ENCODE measurements at regions not wholly inside any gene's neighbourhood (a gene's known extent, or its start where the extent isn't known, plus 50 kb on each side); places are given as distances from the start of the nearest gene placed in this dataset.
A peak's percentile ranks its signal among the peaks of the same experiment; 100 is the strongest.

DNA sequence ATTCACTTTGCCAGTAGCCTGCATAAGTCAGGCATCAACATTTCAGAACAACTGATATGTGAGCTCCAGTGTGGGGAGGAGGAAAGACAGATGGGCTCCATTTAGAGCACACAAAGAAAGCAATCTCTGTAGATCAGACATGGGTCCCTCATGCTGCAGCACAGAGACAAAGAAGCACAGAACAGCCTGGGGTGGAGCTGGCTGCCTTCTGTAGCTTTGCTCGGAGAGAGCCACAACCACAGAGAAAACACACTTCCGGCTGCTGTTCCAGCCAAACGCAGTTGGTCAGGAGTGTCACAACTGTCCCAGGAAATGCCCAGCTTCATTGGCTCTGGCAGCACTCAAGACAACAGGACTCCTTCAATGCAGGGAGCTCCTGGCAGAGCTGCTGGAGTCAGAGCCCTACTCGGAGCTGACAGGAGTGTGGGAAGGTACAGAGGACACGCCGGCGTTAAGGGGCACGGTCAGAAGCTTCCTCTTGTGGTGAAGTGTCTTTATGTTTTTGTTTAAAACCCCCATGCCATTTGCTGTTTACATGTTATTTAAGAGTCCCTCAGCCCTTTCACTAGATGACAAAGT, 494.4 kb downstream of the TCERG1L start:
- no peak for DNase-seq (ENCODE audit: low spot score)

GRCh38 chr10:130817674-130818073, 493.8 kb downstream of the TCERG1L start:
- no peak for DNase-seq (ENCODE audit: low spot score)

- no peak for DNase-seq (ENCODE audit: low spot score)
Observed at GRCh38 chr10:130820880-130821482, 490.5 kb downstream of the TCERG1L start.

DNA sequence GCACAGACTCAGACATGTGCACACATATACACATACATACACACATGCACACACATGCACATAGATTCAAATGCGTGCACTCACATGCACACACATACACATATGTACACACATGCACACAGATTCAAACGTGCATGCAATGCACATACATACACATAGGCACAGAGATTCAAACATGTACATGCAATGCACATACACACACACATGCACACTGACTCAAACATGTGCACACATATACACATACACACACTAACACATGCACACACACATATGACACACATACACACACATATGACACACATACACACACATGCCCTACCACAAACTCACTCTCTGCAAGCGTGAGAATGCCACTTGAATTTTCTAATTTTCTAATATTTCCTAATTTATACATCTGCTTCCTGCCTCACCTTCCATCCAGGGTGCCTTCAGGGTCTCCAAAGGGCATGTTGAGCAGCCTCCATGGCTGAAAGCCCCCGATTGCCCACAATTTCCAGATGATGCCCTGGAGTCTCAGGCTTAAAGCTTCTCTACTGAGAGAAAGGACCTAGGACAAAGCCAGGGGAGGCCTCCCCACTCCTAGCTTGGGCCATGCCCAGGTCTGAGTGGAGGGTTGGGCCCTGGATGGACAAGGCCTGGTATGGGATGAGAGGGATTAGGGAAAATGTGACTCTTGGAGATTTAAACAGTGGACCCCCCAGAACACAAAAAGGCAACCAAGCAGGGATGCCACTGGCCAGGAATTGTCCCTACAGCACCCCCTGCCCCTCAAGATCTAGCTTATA, 487.1 kb downstream of the TCERG1L start:
- DNase-seq (ENCODE audit: low spot score), result no peak

- no peak for DNase-seq (ENCODE audit: low spot score)
Observed at GRCh38 chr10:130833596-130833995, 477.9 kb downstream of the TCERG1L start.

- DNase-seq (ENCODE audit: low spot score), result no peak
Observed at GRCh38 chr10:130834170-130834569, 477.4 kb downstream of the TCERG1L start.

DNA sequence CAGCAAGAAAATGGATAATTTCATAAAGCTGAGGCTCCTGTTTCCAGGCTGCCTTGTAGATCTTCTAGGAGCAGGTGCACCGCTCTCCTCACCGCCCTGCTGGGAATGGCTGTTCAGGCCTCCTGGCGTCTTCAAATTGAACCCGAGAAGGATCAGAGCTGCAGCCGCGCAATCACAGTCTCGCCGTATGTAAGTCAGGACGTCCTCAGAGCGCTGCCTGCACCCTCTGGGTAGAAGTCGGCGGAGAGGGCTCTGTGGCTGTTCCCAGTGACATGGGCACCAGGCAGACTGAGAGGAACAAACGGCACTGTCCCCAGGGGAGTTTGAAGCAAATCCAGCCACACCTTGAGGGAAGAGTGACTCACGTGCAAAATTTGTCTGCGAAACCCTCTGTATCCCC, 476.9 kb downstream of the TCERG1L start:
- DNase-seq (ENCODE audit: low spot score), result no peak

DNA sequence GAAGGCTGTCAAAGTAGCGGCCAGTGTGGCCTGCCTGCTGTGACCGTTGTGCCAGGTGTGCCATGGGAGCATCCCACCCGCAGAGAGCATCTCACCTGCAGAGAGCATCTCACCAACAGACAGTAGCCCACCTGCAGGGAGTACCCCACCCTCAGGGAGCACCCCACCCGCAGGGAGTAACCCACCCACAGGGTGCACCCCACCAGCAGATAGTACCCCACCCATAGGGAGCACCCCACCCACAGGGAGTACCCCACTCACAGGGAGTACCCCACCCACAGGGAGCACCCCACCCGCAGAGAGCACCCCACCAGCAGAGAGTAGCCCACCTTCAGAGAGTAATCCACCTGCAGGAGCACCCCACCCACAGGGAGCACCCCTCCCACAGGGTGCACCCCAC, 476.5 kb downstream of the TCERG1L start:
- no peak for DNase-seq (ENCODE audit: low spot score)

DNA sequence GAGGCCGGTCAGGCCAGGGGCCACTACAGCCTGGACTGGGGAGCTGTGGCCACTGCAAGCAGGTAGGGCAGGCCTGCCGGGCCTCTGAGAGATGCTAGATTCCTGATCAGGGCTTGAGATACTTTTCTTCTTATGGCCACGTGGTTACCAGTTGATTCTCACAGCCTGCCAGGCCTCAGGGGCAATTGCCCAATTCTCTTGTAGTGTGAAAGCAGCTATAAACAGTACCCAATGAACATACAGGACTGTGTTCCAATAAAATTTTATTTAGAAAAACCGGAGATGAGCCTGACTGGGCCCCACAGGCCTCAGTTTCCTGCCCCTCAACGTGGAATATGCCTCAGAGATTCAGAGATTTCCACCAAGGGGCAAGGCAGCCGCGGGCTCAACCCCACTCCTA, 475.2 kb downstream of the TCERG1L start:
- DNase-seq (ENCODE audit: low spot score), result no peak

DNA sequence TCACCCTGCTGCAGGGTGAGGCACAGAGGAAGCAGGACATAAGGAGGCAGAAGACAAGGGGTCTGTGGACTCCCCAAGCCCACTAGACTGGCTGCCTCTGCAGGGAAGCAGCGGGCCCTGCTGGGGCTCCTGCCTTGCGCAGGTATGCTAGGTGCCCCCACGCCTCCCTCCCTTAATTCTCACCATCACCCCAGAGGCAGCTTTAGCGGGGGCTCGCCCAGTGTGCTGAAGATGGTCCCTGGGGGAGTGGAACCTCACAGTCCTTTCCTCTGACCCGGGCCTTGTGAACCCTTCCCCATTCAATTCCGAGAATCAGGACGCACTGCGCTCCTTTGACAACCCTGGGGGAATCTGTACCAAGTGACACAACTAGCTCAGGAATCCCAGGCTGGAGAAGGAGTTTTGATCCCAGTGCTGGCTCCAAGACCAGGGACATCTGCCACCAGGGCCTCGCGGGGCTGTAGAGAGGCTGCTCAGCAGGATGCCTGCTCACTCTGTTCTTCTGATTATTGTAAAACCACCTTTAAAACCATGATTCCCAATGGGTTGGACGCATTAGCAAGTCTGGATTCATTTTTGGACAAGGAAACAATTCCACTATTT, 468.4 kb downstream of the TCERG1L start:
- no peak for DNase-seq (ENCODE audit: low spot score)

DNA sequence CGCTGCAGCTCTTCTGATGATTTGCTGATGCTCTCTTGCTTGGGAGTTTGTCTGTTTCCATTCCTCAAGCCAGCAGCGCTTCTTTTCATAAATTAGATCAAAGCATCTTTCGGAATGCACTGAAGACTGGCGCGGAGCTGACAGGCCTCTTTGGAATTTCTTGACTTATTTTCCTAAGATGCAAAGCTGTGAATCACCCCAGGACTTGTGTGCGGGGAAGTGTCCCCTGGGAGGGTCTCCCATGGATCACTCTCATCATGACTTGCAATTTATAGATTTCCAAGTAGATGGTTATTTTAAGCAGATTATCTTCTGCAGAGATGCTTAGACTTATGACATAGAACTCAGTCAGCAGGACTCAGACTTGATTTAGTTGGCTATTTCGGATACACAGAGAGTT, 467.2 kb downstream of the TCERG1L start:
- peak; percentile 3 for DNase-seq (ENCODE audit: low spot score)

DNA sequence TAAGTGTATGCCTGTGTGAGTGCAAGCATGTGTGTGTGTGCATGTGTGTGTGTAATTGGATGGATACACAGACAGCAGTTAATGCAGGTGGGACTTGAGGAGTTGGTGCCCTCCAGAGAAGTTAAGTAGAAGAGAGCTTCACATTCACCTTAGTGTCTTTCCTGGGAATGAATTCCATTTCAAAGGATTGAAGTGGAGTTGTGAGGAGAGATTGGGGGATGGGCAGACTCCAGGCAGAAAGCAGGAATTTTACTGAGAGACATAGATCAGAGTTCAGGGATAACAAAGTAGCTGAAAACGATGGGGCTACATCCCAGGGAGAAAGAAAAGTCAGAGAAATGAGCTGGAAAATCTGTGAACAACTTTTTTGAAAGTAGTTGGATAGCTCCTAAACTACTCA, 464.4 kb downstream of the TCERG1L start:
- no peak for DNase-seq (ENCODE audit: low spot score)

GRCh38 chr10:130848855-130849254, 462.7 kb downstream of the TCERG1L start:
- DNase-seq (ENCODE audit: low spot score), result no peak

GRCh38 chr10:130854151-130854550, 457.4 kb downstream of the TCERG1L start:
- no peak for DNase-seq (ENCODE audit: low spot score)

DNA sequence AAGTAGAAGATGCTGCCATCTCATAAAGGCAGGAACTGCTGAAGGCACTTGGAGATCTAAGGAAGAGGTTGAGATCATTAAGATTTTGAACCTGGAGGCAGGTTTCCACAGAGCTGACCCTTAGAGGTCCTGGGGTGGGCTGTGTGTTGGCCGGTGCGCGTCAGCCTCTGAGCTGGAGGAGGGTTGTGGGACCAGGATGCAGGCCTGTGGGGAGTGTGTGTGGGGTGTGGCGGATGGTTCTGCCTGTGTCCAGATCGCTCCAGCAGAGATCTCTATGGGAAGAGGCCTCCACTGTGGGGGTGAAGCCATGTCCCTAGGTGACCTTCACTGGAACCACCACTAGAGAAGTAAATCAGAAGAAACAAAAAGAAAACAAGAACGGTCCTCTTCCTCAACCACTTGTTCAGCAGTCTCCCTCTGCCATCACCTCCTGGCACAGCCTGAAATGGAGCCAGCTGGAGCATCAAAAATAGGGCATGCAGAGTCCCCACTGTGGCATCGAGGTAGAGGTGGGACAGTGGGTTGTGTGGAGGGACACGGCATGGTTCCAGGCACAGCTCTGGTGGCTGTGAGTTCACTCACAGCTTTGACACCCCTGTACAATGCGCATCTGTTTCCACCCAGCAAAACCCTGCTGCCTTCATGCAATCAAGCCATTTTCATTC, 453.8 kb downstream of the TCERG1L start:
- no peak for DNase-seq (ENCODE audit: low spot score)

GRCh38 chr10:130858626-130859025, 452.9 kb downstream of the TCERG1L start:
- DNase-seq (ENCODE audit: low spot score), result no peak

DNA sequence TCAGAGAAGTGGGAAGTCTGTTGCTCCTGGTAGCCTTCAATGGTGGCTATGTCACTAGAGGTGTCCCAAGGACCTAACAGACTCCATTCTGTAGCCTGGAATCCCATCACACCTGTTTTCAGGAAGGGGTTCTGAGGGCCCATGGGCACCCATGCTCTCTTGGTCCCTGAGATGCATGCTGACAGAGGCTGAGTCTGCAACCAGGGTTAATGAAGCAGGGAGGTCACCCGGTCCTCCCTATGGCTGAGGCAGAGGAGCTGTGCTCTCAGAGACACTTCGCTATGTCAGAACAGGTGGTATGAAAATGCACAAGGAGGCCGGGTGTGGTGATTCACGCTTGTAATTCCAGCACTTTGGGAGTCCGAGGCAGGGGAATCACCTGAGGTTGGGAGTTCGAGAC, 452.1 kb downstream of the TCERG1L start:
- DNase-seq (ENCODE audit: low spot score), result no peak

- DNase-seq (ENCODE audit: low spot score), result no peak
Observed at GRCh38 chr10:130862122-130862521, 449.4 kb downstream of the TCERG1L start.

DNA sequence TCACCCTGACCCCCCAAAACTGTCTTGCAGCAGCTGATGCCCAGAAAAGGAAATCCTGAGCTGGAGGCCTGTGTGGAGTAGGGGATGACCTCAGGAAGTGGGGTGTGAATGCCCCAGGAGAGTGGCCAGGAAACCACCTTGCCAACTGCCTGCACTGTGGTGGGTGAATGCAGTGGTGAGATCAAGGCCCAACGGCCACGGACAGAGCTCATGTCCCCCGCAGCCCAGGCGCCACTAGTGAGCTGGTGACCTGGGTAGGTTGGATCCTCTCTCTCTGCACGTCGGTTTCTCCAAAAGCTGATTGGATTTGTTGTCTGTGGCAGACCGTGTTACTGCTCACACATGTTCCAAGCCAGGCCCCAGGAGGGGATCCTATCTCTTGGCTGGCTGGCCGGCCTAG, 448.9 kb downstream of the TCERG1L start:
- DNase-seq (ENCODE audit: low spot score), result no peak

DNA sequence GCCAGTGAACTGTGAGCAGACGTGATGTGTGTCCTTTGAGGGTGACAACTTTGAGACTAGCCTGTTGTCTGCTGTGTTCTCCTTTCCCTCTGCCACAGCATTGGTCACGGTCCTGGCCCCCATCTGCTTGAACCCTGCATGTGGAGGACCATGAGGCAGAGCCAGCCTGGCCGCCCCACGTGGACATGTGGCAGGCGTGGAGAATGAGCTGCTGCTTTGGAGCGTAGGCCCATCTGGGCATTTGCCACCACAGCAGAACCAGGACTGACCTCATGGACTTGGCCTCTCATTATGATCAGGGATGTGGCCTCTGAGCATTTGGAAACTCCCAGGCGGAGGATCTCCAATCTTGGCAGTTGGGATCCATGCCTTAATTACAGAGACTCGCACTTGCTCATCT, 448.5 kb downstream of the TCERG1L start:
- DNase-seq (ENCODE audit: low spot score), result no peak

GRCh38 chr10:130864961-130865818, 446.3 kb downstream of the TCERG1L start:
- no peak for DNase-seq (ENCODE audit: low spot score)

All from umbilical cord (tissue), 1 donor.